ENCODE measurements at regions not wholly inside any gene's neighbourhood (a gene's known extent, or its start where the extent isn't known, plus 50 kb on each side); places are given as distances from the start of the nearest gene placed in this dataset.
A peak's percentile ranks its signal among the peaks of the same experiment; 100 is the strongest.

GRCh38 chr12:115898670-115899069, 378.8 kb downstream of the MED13L start:
- Mint-ChIP-seq H3K9me3 (peaks cover 0 to 15% (median 2%) of the 10 kb centered on the region in 7 donors), H3K27me3 (ENCODE audit: low read depth in 3 of 3) (peaks cover 11 to 15% (median 15%) of the 10 kb centered on the region in 3 donors), H3K27ac (peak overlapping the region in 1 of 7 donors; percentile 60), H3K4me3 (no peak overlapping the region), H3K4me1 (no peaks in the 10 kb centered on the region), H3K36me3 (no peaks in the 10 kb centered on the region)
- Histone ChIP-seq H3K36me3 (replicated peaks in 1 of 2; ENCODE audit: control insufficient read depth in 1 of 2, insufficient read depth in 2 of 2, low read length in 2 of 2) (no peaks in the 10 kb centered on the region), H3K9me3 (replicated peaks in 1 of 2; ENCODE audit: control insufficient read depth in 1 of 2, insufficient read depth in 1 of 2, low read length in 2 of 2) (peaks cover 0 to 5% of the 10 kb centered on the region in 2 donors), H3K4me2 (replicated peaks; ENCODE audit: extremely low read depth, low read length, poor library complexity, severe bottlenecking) (no peak overlapping the region), H2AFZ (ENCODE audit: insufficient read depth, low read depth, low read length, poor library complexity, severe bottlenecking) (no peak overlapping the region), H3K79me2 (ENCODE audit: insufficient read depth, low read length) (no peaks in the 10 kb centered on the region), H3K4me1 (ENCODE audit: control insufficient read depth in 1 of 2, insufficient read depth in 2 of 2, low read length in 2 of 2) (no peaks in the 10 kb centered on the region), H3K4me3 (replicated peaks in 1 of 3; ENCODE audit: low read depth in 2 of 3, low read length in 3 of 3) (no peak overlapping the region), H4K20me1 (ENCODE audit: insufficient read depth, low read length) (no peaks in the 10 kb centered on the region), H3K27me3 (ENCODE audit: control insufficient read depth in 2 of 2, insufficient read depth in 2 of 2, low read length in 2 of 2) (peaks cover 0 to 2% of the 10 kb centered on the region in 2 donors), H3K27ac (ENCODE audit: low read depth in 1 of 2, low read length in 2 of 2) (no peak overlapping the region), H3K9ac (ENCODE audit: insufficient read depth, low read length, poor library complexity, severe bottlenecking) (no peak overlapping the region)
- no CpG with 5 or more reads among the region's 1 CpG for WGBS (ENCODE audit: insufficient coverage)
- intact Hi-C loops (cut with micrococcal nuclease) = no loop called here
- TF ChIP-seq CTCF (IDR thresholded peaks at IDR 0.05) = no peak
- DNase-seq = no peak

DNA sequence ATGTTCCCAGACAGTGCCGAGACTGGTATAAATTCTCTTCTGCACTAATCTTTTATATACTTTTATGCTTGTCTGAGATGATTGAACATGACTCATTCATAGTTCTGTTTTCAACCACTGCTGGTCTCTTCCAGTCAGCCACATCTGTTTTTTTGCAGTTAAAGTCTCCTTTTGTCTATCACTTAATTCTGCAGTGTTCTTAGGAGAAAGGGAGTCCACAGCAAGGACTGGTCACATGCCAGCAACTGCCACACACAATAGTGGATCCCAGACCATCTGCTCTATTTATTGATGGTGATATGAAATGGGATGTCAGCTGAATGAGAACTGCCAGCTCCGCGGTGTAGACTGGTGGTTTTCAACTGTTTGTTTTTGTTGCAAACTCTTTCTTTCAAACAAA, 379.8 kb downstream of the MED13L start:
- DNase-seq = no peak
- no peak overlapping the region for H3K4me3 Mint-ChIP-seq
- H3K9me3 Mint-ChIP-seq = peaks cover 0 to 15% (median 2%) of the 10 kb centered on the region in 7 donors
- peaks cover 9 to 15% (median 10%) of the 10 kb centered on the region in 3 donors for H3K27me3 Mint-ChIP-seq (ENCODE audit: low read depth in 3 of 3)
- H3K4me3 ChIP-seq (replicated peaks in 1 of 3; ENCODE audit: low read depth in 2 of 3, low read length in 3 of 3) = no peak overlapping the region
- no peak overlapping the region for H3K27ac Mint-ChIP-seq
- peaks cover 0 to 2% of the 10 kb centered on the region in 2 donors for H3K27me3 ChIP-seq (ENCODE audit: control insufficient read depth in 2 of 2, insufficient read depth in 2 of 2, low read length in 2 of 2)
- no peak for TF ChIP-seq CTCF (IDR thresholded peaks at IDR 0.05)
- no peak overlapping the region for H3K4me2 ChIP-seq (replicated peaks; ENCODE audit: extremely low read depth, low read length, poor library complexity, severe bottlenecking)
- H3K36me3 ChIP-seq (replicated peaks in 1 of 2; ENCODE audit: control insufficient read depth in 1 of 2, insufficient read depth in 2 of 2, low read length in 2 of 2) = no peaks in the 10 kb centered on the region
- no peak overlapping the region for H3K9ac ChIP-seq (ENCODE audit: insufficient read depth, low read length, poor library complexity, severe bottlenecking)
- H3K79me2 ChIP-seq (ENCODE audit: insufficient read depth, low read length) = no peaks in the 10 kb centered on the region
- peaks cover 0 to 5% of the 10 kb centered on the region in 2 donors for H3K9me3 ChIP-seq (replicated peaks in 1 of 2; ENCODE audit: control insufficient read depth in 1 of 2, insufficient read depth in 1 of 2, low read length in 2 of 2)
- no peak overlapping the region for H2AFZ ChIP-seq (ENCODE audit: insufficient read depth, low read depth, low read length, poor library complexity, severe bottlenecking)
- H3K27ac ChIP-seq (ENCODE audit: low read depth in 1 of 2, low read length in 2 of 2) = no peak overlapping the region
- H3K36me3 Mint-ChIP-seq = no peaks in the 10 kb centered on the region
- H3K4me1 ChIP-seq (ENCODE audit: control insufficient read depth in 1 of 2, insufficient read depth in 2 of 2, low read length in 2 of 2) = no peaks in the 10 kb centered on the region
- no peaks in the 10 kb centered on the region for H4K20me1 ChIP-seq (ENCODE audit: insufficient read depth, low read length)
- intact Hi-C loops (cut with micrococcal nuclease) = no loop called here
- H3K4me1 Mint-ChIP-seq = no peaks in the 10 kb centered on the region
- no CpG with 5 or more reads among the region's 3 CpGs for WGBS (ENCODE audit: insufficient coverage)
